Sigmoid colon (tissue), 6 donors: ENCODE measurements at regions not wholly inside any gene's neighbourhood (a gene's known extent, or its start where the extent isn't known, plus 50 kb on each side); places are given as distances from the start of the nearest gene placed in this dataset.

Source experiments
- DNase-seq: peaks from one replicate; pipeline ENCODE4 v3.0.0-alpha.2; 2019
- H3K27ac ChIP-seq, 4 donors: fragments of 200-600 bp; sonication (generic); one replicate each; pipeline ENCODE4 v1.5.1; 2016 to 2019; ENCODE audit warnings: mild to moderate bottlenecking in 1 of 4
- H3K27me3 ChIP-seq, 3 donors: fragments of 200-600 bp; sonication (generic); one replicate each; pipeline ENCODE4 v1.5.1; 2019; ENCODE audit warnings: mild to moderate bottlenecking in 1 of 3
- H3K36me3 ChIP-seq, 4 donors: fragments of 200-600 bp; sonication (generic); one replicate each; pipeline ENCODE4 v1.5.1; 2016 to 2019
- H3K4me1 ChIP-seq, 4 donors: fragments of 200-600 bp; sonication (generic); one replicate each; pipeline ENCODE4 v1.5.1; 2017 to 2019
- H3K4me3 ChIP-seq, 4 donors: fragments of 200-600 bp; sonication (generic); one replicate each; pipeline ENCODE4 v1.5.1; 2017 to 2019; ENCODE audit warnings: mild to moderate bottlenecking in 2 of 4, moderate library complexity in 1 of 4
- H3K9me3 ChIP-seq, 4 donors: fragments of 200-600 bp in 3 of 4; sonication (generic) in 3 of 4; one replicate each; pipeline versions ENCODE4 v1.5.1 to v1.6.1; 2013 to 2019
- EP300 ChIP-seq, 4 donors: sonication (generic); formaldehyde crosslinking; IDR thresholded peaks; one replicate each; pipeline ENCODE4 v1.6.1; 2017; ENCODE audit warnings: antibody characterized with exemption in 4 of 4
- POLR2A ChIP-seq, 2 donors: fragments of 450-650 bp; IDR thresholded peaks; one replicate each; pipeline ENCODE4 v1.6.1; 2016; ENCODE audit warnings: antibody characterized with exemption in 2 of 2, mild to moderate bottlenecking in 2 of 2, moderate library complexity in 2 of 2
- POLR2AphosphoS5 ChIP-seq, 4 donors: sonication (generic); formaldehyde crosslinking; IDR thresholded peaks; one replicate each; pipeline ENCODE4 v1.6.1; 2017; ENCODE audit warnings: antibody characterized with exemption in 4 of 4
- WGBS, 2 donors: extraction: QIAGEN DNeasy Blood & Tissue Kit; methylation state at CpG; one replicate each; pipeline ENCODE4 v1.1.7; 2013; 5-methylcytosine and 5-hydroxymethylcytosine counted together
- intact Hi-C: fragments of 100-400 bp; cut with DNase I; formaldehyde crosslinking; loops from one replicate; pipeline ENCODE4 v1.15.1; 2023
- TF ChIP-seq, protein P1 (sequence below), 4 experiments: fragments of 450-650 bp in 3 of 4; fragments of 200-600 bp in 1 of 4; IDR thresholded peaks; one replicate each; pipeline ENCODE4 v1.5.1; 2016 to 2019; ENCODE audit warnings: antibody characterized with exemption in 4 of 4, mild to moderate bottlenecking in 3 of 4, moderate library complexity in 2 of 4
- donor health status: healthy with polysubstance abuse.
- donor health status: healthy.

DNA sequence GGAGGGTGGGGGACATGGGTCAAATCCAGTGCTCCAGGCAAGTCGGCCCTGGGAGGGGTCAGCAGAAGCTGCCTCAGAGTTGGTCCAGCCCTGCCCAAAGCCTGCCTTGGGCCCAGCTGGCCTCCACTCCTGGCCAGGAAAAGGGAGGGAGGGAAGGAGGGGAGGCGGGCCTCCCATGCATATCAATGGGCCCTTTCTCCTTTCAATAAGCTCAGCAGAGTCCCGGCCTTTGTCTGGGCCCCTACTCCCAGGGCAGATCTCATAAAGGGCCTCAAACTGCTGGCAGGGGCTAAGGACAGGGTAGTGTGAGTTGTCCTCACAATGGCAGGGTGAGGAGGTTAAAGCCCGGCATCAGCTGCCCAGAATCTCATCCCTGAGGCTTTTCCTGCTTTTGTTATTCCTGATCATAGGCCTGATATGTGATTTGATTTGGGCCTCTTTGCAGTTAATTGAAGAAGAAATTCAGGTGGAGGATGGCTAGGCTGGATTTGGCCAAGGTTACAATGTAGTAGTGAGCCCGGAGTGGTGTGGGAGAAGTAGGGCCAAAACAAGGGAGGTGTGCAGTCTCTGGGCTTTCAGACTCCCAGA is 121.1 kb upstream of the ATP6AP2 start:
- Histone ChIP-seq H3K36me3 (no peaks in the 10 kb centered on the region), H3K27me3 (peaks cover 0 to 3% (median 0%) of the 10 kb centered on the region in 3 donors), H3K4me1 (no peaks in the 10 kb centered on the region), H3K27ac (no peak overlapping the region), H3K9me3 (no peaks in the 10 kb centered on the region), H3K4me3 (no peak overlapping the region)
- DNase-seq: no peak
- WGBS, 2 donors: 71 to 86% methylated on average over 5 of the region's 5 CpGs
- TF ChIP-seq, protein P1, sequence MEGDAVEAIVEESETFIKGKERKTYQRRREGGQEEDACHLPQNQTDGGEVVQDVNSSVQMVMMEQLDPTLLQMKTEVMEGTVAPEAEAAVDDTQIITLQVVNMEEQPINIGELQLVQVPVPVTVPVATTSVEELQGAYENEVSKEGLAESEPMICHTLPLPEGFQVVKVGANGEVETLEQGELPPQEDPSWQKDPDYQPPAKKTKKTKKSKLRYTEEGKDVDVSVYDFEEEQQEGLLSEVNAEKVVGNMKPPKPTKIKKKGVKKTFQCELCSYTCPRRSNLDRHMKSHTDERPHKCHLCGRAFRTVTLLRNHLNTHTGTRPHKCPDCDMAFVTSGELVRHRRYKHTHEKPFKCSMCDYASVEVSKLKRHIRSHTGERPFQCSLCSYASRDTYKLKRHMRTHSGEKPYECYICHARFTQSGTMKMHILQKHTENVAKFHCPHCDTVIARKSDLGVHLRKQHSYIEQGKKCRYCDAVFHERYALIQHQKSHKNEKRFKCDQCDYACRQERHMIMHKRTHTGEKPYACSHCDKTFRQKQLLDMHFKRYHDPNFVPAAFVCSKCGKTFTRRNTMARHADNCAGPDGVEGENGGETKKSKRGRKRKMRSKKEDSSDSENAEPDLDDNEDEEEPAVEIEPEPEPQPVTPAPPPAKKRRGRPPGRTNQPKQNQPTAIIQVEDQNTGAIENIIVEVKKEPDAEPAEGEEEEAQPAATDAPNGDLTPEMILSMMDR (IDR thresholded peaks at IDR 0.05): no peak
- TF ChIP-seq POLR2AphosphoS5 (IDR thresholded peaks at IDR 0.05) (no peak), POLR2A (IDR thresholded peaks at IDR 0.05) (no peak), EP300 (IDR thresholded peaks at IDR 0.05) (no peak)
- intact Hi-C loops: loop anchor here (10.0 kb wide), 1 partner anchor 285 kb away; no protein-coding TSS in a partner anchor

DNA sequence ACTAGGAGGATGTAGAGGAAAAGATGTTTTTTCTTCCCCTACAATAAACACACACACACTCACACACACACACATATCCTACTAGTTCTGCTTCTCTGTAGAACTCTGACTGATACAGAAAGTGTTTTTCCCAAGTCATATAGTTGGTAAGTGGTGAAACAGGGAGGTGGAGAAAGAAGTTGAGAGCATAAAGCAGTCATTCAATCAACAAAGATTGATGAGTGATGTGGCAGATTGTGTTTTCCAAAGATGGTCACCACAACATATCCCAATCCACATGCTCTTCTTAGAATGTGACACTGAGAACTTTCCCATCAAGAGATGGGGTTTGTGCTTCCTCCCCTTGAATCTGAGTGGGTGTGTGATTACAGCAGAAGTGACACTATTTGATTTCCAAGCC is 123.4 kb upstream of the ATP6AP2 start:
- no peaks in the 10 kb centered on the region for H3K36me3 ChIP-seq
- no peak overlapping the region for H3K4me3 ChIP-seq
- TF ChIP-seq, protein P1 (IDR thresholded peaks at IDR 0.05): no peak
- TF ChIP-seq POLR2AphosphoS5 (IDR thresholded peaks at IDR 0.05): no peak
- TF ChIP-seq POLR2A (IDR thresholded peaks at IDR 0.05): no peak
- no peak for TF ChIP-seq EP300 (IDR thresholded peaks at IDR 0.05)
- no peak overlapping the region for H3K27ac ChIP-seq
- no peaks in the 10 kb centered on the region for H3K4me1 ChIP-seq
- H3K27me3 ChIP-seq: peaks cover 0 to 3% (median 0%) of the 10 kb centered on the region in 3 donors
- intact Hi-C loops: no loop called here
- H3K9me3 ChIP-seq: no peaks in the 10 kb centered on the region
- no peak for DNase-seq

DNA sequence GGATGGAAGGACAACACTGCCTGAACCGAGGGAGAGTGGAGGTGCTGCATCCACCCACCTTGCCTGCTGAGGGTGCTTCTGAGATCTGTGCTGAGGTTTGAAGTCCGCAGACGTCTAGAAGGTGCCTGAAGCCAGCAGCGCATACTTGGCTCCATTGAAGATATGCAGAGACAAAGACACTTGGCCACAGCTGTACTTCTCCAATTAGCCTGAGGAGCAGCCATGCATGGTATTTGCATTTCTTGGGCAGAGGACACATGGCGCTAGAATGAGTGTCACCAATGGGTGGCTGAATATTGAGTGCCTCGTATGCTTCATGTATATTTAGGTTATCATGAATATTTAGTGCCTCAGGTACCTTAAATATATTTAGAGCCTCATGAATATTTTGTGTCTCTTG is 128.7 kb upstream of the ATP6AP2 start:
- H3K36me3 ChIP-seq: no peaks in the 10 kb centered on the region
- H3K27ac ChIP-seq: no peak overlapping the region
- intact Hi-C loops: no loop called here
- H3K4me1 ChIP-seq: no peaks in the 10 kb centered on the region
- 94 to 95% methylated on average over 6 of the region's 6 CpGs for WGBS, 2 donors
- TF ChIP-seq POLR2AphosphoS5 (IDR thresholded peaks at IDR 0.05) (no peak), EP300 (IDR thresholded peaks at IDR 0.05) (no peak), POLR2A (IDR thresholded peaks at IDR 0.05) (no peak)
- TF ChIP-seq, protein P1 (IDR thresholded peaks at IDR 0.05): no peak
- DNase-seq: no peak
- no peak overlapping the region for H3K4me3 ChIP-seq
- no peaks in the 10 kb centered on the region for H3K9me3 ChIP-seq
- no peaks in the 10 kb centered on the region for H3K27me3 ChIP-seq

DNA sequence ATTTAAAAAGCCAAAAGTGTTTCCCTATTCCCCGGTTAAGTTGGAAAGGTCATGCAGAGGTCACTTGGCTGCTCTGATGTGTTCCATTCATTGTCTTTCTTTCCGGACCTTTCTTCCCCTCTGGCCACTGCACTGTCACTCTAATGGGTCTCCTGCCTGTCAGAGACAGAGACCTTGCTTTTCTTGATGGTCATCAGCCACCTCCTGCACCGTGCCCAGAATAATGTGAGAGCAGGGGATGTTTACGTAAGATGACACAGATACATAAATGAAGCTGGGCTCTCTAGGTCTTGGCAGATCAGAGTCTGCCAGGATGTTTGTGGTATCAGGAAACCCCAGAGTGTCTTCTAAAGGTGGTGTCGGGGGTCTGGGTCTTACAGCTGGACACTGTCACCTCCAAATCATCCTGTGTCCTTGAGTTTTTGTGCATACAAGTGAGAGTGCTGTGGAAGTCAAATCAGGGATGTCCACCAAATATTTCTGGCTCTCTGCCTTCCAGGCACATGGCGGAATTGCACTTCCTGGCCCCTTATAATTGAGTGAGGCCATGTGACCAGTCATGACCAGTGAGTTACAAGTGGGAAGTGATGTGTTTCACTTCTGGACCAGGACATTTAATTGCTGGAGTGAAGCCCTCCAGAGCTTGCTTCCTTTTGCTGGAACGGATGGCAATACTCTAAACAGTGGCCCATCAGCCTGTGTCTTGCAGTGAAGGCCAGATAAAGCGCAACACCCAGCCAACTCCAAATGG is 130.6 kb upstream of the ATP6AP2 start:
- H3K4me3 ChIP-seq: no peak overlapping the region
- intact Hi-C loops: no loop called here
- no peaks in the 10 kb centered on the region for H3K4me1 ChIP-seq
- H3K9me3 ChIP-seq: no peaks in the 10 kb centered on the region
- no peaks in the 10 kb centered on the region for H3K27me3 ChIP-seq
- DNase-seq: no peak
- H3K27ac ChIP-seq: no peak overlapping the region
- no peaks in the 10 kb centered on the region for H3K36me3 ChIP-seq
- no peak for TF ChIP-seq POLR2AphosphoS5 (IDR thresholded peaks at IDR 0.05)
- TF ChIP-seq POLR2A (IDR thresholded peaks at IDR 0.05): no peak
- no peak for TF ChIP-seq EP300 (IDR thresholded peaks at IDR 0.05)
- TF ChIP-seq, protein P1 (IDR thresholded peaks at IDR 0.05): no peak
- 65 to 70% methylated on average over 8 of the region's 8 CpGs for WGBS, 2 donors
